Putamen (tissue), 1 donor: ENCODE measurements at regions not wholly inside any gene's neighbourhood (a gene's known extent, or its start where the extent isn't known, plus 50 kb on each side); places are given as distances from the start of the nearest gene placed in this dataset.

Source experiments
- DNase-seq: peaks from one replicate; pipeline ENCODE4 v3.0.0-alpha.2; 2016; ENCODE audit warnings: low spot score

DNA sequence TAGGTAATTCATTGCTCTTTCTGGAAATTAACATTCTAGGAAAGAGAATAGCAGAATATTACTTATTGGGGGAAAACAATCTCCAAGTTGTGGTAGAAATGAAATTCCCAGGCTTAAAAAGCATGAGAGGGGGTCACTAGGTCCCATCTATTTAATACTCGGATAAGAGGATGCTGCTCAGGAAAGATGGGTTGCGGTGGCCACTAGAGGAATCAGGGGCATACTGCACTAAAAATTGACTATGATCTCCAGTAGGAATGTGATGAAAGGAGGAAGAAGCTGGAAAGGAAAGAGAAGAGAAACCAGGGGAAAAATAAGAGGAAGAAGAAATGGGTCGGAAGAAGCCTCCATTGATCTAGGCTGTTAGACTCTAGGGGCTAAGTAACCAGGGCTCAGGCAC, 192.8 kb downstream of the GPAM start:
- no peak for DNase-seq

GRCh38 chr10:111993321-111993720, 190.2 kb downstream of the GPAM start:
- DNase-seq = no peak

DNA sequence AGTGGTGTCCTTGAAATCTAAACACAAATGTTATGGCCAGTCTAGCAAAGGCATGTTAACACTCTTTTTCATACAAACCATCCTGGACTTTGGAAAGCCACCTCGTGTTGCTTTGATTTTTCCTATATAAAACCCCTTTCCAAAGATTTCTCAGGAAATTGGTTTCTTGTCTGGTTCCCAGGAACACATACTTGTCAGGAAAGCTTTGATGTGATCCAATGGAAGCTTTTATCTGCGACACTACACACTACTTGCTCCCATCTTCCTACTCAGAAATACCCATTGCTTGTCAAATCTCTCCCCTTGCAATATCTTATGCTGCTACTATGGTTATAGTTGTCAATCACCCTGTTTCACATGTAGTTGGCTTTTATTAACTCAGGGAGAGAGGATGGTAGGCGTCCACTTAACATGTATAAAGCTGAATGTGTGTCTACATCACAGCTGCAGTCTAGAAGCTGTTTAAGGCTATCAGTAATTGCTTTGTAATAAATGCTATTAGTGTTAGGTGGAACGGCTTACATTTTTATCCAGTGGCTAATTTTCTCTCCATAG, 189.6 kb downstream of the GPAM start:
- no peak for DNase-seq

GRCh38 chr10:111996103-111996502, 187.5 kb downstream of the GPAM start:
- DNase-seq = no peak

- no peak for DNase-seq
These were observed 184.8 kb downstream of the GPAM start for GRCh38 chr10:111998728-111999127.

DNA sequence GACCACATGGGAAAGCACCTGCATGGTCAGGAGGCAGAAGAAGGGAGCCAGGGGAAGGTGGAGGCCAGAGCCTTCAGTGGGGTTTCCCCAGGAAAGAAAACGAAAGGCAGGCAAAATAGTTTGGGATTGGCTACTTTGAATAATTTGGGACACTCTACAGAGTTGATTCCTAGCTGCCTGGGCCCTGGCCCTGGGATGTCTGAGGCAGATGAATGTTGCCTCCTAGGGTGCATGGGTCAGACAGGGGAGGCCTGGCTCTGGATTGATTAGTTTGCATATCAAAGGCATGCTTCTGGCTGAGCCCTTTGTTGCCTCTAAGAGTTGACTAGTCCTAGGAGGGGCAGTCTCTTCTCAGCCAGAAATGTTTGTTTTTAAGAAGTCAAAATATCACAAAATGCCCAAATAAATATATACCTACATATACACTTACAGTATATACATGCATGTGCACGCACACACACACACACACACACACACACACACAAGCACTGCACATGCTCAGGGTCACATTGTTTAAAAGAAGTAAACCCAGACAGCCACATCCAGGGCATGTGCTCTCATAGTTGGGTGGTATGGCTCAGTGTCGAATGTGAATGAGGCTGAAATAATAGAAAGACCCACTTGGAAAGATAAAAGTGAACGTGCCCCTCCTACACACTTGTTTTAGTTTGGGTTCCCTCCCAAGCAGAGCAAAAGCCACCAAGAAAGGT, 184.2 kb downstream of the GPAM start:
- DNase-seq = no peak

- DNase-seq = no peak
These were observed 183.7 kb downstream of the GPAM start for GRCh38 chr10:111999915-112000302.

- DNase-seq = no peak
These were observed 183.1 kb downstream of the GPAM start for GRCh38 chr10:112000466-112000865.

GRCh38 chr10:112002206-112002605, 181.4 kb downstream of the GPAM start:
- DNase-seq = no peak

- no peak for DNase-seq
These were observed 179.5 kb downstream of the GPAM start for GRCh38 chr10:112004075-112004474.

- no peak for DNase-seq
These were observed 178.5 kb downstream of the GPAM start for GRCh38 chr10:112005044-112005443.

- DNase-seq = no peak
These were observed 177.2 kb downstream of the GPAM start for GRCh38 chr10:112006407-112006806.

DNA sequence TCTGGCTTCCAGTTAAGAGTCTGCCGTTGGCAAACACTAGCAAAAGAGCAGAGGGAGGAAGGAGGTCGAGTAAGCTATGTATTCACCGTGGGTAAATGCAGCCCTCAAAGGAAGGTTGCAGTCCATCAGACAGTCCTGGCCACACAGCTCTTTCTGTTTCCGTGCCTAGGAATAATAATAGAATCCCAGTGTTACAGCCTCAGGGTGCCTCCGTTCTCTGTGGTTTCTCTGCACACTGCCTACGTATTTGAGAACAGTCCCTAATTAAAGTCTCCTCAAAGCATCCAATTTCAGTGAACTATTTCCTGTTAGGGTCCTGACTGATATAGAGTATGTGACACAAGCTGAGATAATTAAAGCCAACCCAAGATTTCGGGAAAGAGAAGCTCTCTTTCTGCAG, 176.7 kb downstream of the GPAM start:
- DNase-seq = no peak

DNA sequence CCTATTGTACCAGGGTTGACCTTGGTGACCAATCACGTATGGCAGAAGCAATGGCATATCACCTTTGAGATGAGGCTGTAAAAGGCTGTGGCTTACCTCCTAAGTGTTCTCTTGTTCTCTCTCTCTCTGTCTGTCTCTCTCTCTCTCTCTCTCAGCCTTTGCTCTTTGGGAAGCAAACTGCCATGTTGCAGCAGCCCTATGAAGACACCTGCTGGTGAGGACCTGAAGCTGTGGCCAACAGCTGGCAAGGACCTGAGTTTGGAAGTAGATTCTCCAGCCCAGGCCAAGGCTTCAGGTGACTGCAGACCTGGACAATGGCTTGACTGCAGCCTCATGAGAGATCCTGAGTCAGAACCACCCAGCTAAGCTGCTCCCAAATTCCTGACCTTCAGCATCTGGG, 161.4 kb downstream of the GPAM start:
- DNase-seq = no peak

- DNase-seq = no peak
These were observed 159.5 kb downstream of the GPAM start for GRCh38 chr10:112024079-112024478.

DNA sequence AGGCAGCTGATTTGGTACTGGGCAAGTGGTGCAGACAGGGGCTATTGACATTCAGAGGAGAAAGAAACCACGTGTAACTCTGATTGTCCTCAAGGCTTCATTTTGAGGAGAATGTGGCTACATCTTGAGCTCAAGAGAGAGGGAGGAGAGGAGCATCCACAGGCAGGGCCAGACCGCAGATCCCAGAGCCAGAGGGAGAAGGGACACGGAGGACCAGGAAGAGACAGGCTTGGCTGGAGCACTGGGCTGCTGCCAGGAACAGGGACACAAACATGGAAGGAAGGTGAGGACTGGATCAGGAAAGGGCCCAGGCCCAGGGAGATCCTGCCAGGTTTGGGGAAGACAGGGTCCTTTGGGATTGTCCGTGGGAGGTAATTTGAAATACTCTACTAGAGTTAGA, 158.3 kb downstream of the GPAM start:
- no peak for DNase-seq

DNA sequence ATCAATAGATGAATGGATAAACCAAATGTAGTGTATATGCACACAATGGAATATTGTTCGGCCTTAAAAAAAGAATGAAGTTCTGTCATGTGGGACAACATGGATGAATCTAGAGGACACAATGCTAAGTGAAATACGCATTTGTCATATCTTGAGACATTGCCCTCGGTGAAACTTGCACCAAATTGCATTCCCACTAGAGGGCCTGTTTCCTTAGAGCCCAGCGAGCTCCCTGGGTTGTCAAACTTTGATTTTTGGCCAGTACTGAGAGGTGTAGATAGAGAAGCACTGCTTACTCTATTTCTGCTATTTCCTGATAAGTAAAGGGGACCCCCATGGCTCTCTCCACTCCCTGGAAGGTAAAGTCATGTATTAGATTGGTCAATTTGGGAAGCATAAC, 157.1 kb downstream of the GPAM start:
- no peak for DNase-seq

- no peak for DNase-seq
These were observed 155.8 kb downstream of the GPAM start for GRCh38 chr10:112027731-112028280.

DNA sequence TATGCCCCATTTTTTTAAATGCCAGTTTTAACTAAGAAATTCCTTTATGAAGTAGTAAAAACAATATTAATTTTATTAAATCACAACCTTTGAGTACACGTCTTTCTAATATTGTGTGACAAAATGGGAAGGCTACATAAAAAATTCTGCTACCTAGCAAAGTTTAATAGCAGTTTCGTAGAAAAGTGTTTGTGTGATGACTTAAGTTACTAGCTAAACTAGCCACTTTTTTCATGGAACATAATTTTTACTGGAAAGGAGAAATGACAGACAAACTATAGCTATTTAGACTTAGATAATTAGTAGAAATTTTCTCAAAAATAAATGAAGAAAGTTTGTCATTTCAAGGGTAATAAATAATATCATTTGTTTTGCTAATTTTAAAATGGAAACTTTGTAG, 153.1 kb downstream of the GPAM start:
- no peak for DNase-seq

DNA sequence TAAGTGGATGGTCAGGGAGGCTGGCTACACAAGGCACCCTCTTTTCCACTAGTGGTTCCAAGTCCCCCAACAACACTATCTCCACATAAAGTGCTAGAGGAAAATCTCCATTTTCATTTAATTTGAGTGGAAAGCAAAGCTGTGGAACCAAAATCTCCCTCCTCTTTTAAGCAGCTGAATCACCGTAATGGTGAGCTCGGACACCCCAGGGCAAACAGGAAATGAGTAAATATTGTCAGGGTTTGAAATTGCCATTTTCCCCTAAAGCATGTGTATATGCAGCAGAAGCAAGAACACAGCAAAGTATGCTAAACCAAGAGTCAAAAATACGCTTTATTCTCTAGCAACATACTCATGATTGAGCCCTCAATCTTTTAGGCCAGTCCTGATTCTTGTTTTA, 143.7 kb downstream of the GPAM start:
- no peak for DNase-seq

GRCh38 chr10:112040696-112041095, 142.9 kb downstream of the GPAM start:
- no peak for DNase-seq

GRCh38 chr10:112045938-112046337, 137.6 kb downstream of the GPAM start:
- DNase-seq = no peak

DNA sequence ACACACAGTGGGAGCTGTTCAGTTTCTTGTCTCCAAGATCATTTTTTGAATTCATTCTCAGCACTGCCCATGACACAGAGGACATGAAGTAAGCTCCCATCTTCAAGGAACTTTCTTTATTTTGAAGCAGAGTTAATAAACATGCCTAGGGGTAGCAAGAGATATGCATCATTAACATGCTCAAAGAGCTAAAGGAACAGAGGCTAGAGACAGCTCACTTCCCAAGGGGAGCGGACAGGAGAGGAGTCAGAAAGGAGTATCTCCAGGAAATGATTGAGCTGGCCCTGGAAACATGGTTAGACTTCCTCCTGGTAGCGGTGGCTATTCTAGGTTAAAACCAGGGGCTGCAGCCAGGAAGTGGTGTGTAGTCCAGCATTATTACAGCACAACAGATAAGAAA, 135.9 kb downstream of the GPAM start:
- no peak for DNase-seq

DNA sequence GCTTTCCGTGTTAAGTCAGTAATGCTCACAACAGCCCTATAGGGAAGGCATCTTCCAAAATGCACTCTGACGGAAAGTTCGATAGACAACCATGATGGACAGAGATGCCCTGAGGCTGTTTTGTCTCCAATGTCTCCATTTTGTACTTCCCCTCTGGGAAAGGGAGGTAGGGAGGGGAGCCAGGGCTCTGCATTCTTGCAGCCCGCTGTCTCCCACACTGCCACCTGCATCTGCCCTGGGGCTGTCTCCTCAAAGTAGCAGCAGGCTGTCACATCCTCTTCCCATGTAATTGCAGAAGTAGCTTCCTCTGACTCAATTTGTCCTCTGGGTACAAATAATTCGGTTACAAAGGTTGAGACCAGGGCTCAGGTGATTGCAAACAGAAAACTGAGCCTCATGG, 131.4 kb downstream of the GPAM start:
- no peak for DNase-seq
